ENCODE measurements at regions not wholly inside any gene's neighbourhood (a gene's known extent, or its start where the extent isn't known, plus 50 kb on each side); places are given as distances from the start of the nearest gene placed in this dataset.

DNA sequence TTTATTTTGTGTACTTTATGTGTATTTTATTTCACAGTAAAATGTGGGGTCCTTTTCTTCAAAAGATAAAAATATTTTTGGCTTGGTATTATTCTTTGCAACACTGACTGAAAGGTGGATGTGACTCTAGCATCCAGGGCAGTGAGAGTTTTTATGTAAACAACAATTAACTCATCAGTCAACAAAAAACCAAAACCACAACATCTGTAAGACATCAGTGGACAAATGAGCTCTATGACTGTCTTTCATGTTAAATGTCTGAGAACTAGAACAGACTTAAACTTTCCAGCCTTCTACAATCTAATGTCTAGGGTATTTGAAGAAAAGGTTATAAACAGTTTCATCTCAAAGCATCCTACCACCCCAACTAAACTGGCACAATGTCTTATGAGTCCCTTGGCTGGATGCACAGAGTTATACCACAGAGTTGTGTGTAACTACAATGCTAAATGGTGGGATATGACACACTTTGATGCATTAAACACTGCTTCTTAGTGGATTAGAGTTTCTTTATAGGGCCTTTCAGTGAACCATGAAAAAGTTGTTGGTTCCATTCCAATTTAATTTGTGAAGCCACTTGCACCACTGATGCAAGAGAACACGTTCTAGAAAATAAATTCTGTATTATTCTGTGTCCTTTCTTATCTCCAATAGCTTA is 544.2 kb upstream of the KLF12 start:
- Mint-ChIP-seq H3K4me3 (no peak overlapping the region), H3K27ac (no peak overlapping the region), H3K27me3 (ENCODE audit: low read depth) (peaks cover 3% of the 10 kb centered on the region), H3K4me1 (no peaks in the 10 kb centered on the region), H3K36me3 (no peaks in the 10 kb centered on the region), H3K9me3 (no peaks in the 10 kb centered on the region)
- TF ChIP-seq, protein P1, sequence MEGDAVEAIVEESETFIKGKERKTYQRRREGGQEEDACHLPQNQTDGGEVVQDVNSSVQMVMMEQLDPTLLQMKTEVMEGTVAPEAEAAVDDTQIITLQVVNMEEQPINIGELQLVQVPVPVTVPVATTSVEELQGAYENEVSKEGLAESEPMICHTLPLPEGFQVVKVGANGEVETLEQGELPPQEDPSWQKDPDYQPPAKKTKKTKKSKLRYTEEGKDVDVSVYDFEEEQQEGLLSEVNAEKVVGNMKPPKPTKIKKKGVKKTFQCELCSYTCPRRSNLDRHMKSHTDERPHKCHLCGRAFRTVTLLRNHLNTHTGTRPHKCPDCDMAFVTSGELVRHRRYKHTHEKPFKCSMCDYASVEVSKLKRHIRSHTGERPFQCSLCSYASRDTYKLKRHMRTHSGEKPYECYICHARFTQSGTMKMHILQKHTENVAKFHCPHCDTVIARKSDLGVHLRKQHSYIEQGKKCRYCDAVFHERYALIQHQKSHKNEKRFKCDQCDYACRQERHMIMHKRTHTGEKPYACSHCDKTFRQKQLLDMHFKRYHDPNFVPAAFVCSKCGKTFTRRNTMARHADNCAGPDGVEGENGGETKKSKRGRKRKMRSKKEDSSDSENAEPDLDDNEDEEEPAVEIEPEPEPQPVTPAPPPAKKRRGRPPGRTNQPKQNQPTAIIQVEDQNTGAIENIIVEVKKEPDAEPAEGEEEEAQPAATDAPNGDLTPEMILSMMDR (IDR thresholded peaks at IDR 0.05; ENCODE audit: unreplicated experiment): no peak
- DNase-seq (ENCODE audit: low spot score in 2 of 2, unreplicated experiment in 2 of 2): no peak

DNA sequence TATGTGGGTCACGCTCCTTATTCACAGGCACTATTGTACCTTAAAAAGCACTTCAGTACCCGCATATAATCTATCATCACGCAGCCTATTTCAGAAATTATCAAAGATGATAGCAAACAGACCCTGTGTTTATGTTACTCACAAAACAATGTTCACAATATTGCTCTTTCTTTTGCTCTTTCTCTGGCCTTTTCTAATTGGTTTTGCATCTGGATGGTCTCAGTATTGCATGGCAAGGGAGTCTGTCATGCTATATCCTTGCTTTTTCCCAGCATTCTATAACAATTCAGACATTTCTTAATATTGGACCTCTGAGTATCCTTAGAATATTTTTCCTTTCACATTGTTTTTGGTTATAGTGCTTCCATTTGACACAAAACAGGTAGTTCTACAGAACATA is 541.8 kb upstream of the KLF12 start:
- DNase-seq (ENCODE audit: low spot score in 2 of 2, unreplicated experiment in 2 of 2): no peak
- no peak overlapping the region for H3K27ac Mint-ChIP-seq
- no peaks in the 10 kb centered on the region for H3K36me3 Mint-ChIP-seq
- H3K4me1 Mint-ChIP-seq: no peaks in the 10 kb centered on the region
- H3K4me3 Mint-ChIP-seq: no peak overlapping the region
- H3K9me3 Mint-ChIP-seq: peaks cover 4% of the 10 kb centered on the region
- peaks cover 3% of the 10 kb centered on the region for H3K27me3 Mint-ChIP-seq (ENCODE audit: low read depth)
- TF ChIP-seq, protein P1 (IDR thresholded peaks at IDR 0.05; ENCODE audit: unreplicated experiment): no peak

DNA sequence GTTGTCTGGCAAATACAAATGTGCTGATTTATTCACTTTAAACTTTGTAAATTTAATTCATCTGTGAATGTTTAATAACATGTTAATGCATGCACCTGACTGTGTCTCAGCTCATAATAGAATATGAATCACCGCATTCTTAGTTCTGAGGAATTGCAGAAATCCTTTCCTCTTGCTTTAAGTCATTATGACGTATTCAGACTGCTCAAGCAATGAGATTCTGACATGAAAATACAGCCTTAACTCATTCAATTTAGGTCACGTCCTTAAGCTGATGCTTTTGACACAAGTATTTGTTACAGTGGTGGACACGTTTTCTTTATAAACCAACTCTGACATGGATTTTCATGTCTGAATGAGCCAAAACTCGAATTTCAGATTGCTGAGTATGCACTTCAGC is 541.0 kb upstream of the KLF12 start:
- TF ChIP-seq, protein P1 (IDR thresholded peaks at IDR 0.05; ENCODE audit: unreplicated experiment): no peak
- H3K9me3 Mint-ChIP-seq: peaks cover 4% of the 10 kb centered on the region
- H3K27ac Mint-ChIP-seq: no peak overlapping the region
- H3K4me1 Mint-ChIP-seq: no peaks in the 10 kb centered on the region
- no peaks in the 10 kb centered on the region for H3K27me3 Mint-ChIP-seq (ENCODE audit: low read depth)
- no peaks in the 10 kb centered on the region for H3K36me3 Mint-ChIP-seq
- no peak overlapping the region for H3K4me3 Mint-ChIP-seq
- DNase-seq (ENCODE audit: low spot score in 2 of 2, unreplicated experiment in 2 of 2): no peak

DNA sequence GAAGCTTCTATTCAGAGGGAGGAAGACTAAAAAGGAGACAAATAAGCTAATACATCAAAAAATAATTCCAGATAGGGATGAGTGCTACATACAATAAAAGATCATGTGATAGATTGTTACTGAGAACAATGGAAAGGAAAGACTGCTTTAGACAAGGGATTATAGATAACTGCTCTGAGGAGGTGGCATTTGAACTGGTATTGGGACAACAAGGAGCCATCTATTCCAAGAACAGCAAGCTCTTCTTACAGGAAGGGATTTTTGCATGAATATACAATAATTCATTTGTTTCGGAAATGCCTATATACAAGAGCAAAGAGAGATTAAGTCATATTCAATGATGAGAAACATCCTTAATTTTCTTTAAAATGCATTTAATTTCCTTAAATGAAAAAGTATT is 540.5 kb upstream of the KLF12 start:
- Mint-ChIP-seq H3K27ac (no peak overlapping the region), H3K36me3 (no peaks in the 10 kb centered on the region), H3K27me3 (ENCODE audit: low read depth) (no peaks in the 10 kb centered on the region), H3K4me1 (no peaks in the 10 kb centered on the region), H3K4me3 (no peak overlapping the region), H3K9me3 (peaks cover 4% of the 10 kb centered on the region)
- TF ChIP-seq, protein P1 (IDR thresholded peaks at IDR 0.05; ENCODE audit: unreplicated experiment): no peak
- DNase-seq (ENCODE audit: low spot score in 2 of 2, unreplicated experiment in 2 of 2): no peak

DNA sequence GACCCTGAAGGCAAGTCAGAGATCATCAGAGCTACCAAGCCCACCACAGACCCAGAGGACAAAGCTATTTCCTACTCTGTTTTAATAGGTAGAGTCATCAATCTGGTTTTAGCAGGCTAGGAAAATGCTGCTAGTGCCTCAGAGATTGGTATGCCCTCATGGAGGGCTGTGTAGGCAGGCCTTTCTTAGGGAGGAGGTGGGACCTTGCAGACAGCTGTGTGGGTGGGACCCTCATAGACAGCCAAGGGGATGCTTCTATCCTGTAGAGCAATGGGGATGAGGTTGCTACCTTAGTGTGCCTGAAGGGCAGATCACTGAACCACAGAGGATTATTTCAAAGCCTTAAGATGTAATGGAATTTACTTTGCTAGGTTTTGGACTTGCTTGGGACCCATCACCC is 534.9 kb upstream of the KLF12 start:
- Mint-ChIP-seq H3K9me3 (peaks cover 4% of the 10 kb centered on the region), H3K27ac (no peak overlapping the region), H3K27me3 (ENCODE audit: low read depth) (peaks cover 5% of the 10 kb centered on the region), H3K4me1 (no peaks in the 10 kb centered on the region), H3K4me3 (no peak overlapping the region), H3K36me3 (no peaks in the 10 kb centered on the region)
- DNase-seq (ENCODE audit: low spot score in 2 of 2, unreplicated experiment in 2 of 2): no peak
- TF ChIP-seq, protein P1 (IDR thresholded peaks at IDR 0.05; ENCODE audit: unreplicated experiment): no peak
